ENCODE measurements at regions not wholly inside any gene's neighbourhood (a gene's known extent, or its start where the extent isn't known, plus 50 kb on each side); places are given as distances from the start of the nearest gene placed in this dataset.

DNA sequence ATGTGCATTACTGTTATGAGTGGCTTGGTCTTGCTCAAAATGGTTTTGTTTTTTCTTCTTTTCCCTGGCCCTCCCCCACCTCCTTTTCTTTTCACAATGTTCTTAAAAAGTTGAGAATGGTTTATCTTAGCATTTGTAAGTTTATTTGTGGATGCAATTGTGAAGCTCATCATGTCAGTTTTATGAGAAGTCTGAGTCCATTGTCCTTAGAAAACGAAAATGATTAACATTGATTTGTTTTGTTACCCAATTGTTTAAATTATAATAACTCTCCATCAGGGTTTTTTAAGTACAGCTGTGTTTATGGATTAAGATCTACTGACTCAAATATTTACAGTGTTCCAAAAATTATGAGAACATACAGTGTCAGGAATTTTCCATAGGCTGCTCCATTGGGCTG is 511.3 kb upstream of the PAPPA start:
- no peak for DNase-seq (ENCODE audit: low read depth)
- CTCF ChIA-PET = interaction anchor here (1.6 to 2.0 kb wide), 2 partner anchors 17 to 49 kb away, joined by 6 to 9 read pairs; no protein-coding TSS in a partner anchor
- Histone ChIP-seq H3K27me3 (ENCODE audit: control insufficient read depth, insufficient read depth, low read length) (no peaks in the 10 kb centered on the region), H3K36me3 (ENCODE audit: control insufficient read depth, insufficient read depth, low read length) (no peaks in the 10 kb centered on the region), H3K4me3 (ENCODE audit: low read depth, low read length) (no peak overlapping the region)
- TF ChIP-seq CTCF (IDR thresholded peaks at IDR 0.05; ENCODE audit: insufficient read depth, low read depth, low read length) = no peak
- POLR2A ChIA-PET = no interaction called here

GRCh38 chr9:115643948-115644727 is 509.5 kb upstream of the PAPPA start:
- TF ChIP-seq CTCF (IDR thresholded peaks at IDR 0.05; ENCODE audit: insufficient read depth, low read depth, low read length) = no peak
- H3K36me3 ChIP-seq (ENCODE audit: control insufficient read depth, insufficient read depth, low read length) = no peaks in the 10 kb centered on the region
- DNase-seq (ENCODE audit: low read depth) = no peak
- H3K27me3 ChIP-seq (ENCODE audit: control insufficient read depth, insufficient read depth, low read length) = no peaks in the 10 kb centered on the region
- POLR2A ChIA-PET = no interaction called here
- CTCF ChIA-PET = interaction anchor here (1.3 kb wide), 1 partner anchor 11 kb away, joined by 4 read pairs; no protein-coding TSS in a partner anchor
- no peak overlapping the region for H3K4me3 ChIP-seq (ENCODE audit: low read depth, low read length)

DNA sequence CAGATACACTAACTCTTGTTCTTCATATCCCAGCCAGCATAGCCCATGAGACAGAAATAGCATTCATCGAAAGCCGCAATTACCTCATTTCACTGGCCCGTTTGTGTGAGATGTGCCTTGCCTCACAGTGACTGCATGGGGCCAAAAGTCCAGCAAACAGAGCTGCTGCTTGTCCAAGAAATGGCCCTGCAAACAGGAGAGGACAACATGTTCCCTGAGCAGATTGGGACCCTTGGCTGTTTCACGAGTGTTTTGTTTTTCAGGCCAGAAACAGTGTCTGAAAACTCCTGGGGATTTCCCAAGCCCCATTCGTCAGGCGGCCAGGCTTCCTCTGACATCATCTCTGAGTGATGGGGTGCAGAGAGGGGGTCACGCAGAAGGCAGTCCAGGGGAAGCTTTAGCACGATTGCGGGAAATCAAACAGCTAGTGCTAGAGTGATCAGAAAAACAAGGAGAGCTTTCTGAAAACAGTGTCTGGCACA is 503.6 kb upstream of the PAPPA start:
- CTCF ChIA-PET = interaction anchor here (0.6 to 1.4 kb wide), 5 partner anchors 10 to 57 kb away, joined by 3 to 5 read pairs (median 5); no protein-coding TSS in a partner anchor
- no peak for TF ChIP-seq CTCF (IDR thresholded peaks at IDR 0.05; ENCODE audit: insufficient read depth, low read depth, low read length)
- H3K36me3 ChIP-seq (ENCODE audit: control insufficient read depth, insufficient read depth, low read length) = no peaks in the 10 kb centered on the region
- peak; percentile 62 for DNase-seq (ENCODE audit: low read depth)
- no peaks in the 10 kb centered on the region for H3K27me3 ChIP-seq (ENCODE audit: control insufficient read depth, insufficient read depth, low read length)
- H3K4me3 ChIP-seq (ENCODE audit: low read depth, low read length) = no peak overlapping the region
- POLR2A ChIA-PET = interaction anchor here (0.6 to 0.9 kb wide), 2 partner anchors 21 to 54 kb away, joined by 4 to 5 read pairs; no protein-coding TSS in a partner anchor

- TF ChIP-seq CTCF (IDR thresholded peaks at IDR 0.05; ENCODE audit: insufficient read depth, low read depth, low read length) = no peak
- no peaks in the 10 kb centered on the region for H3K36me3 ChIP-seq (ENCODE audit: control insufficient read depth, insufficient read depth, low read length)
- POLR2A ChIA-PET = interaction anchor here (0.6 to 0.9 kb wide), 2 partner anchors 21 to 54 kb away, joined by 4 to 5 read pairs; no protein-coding TSS in a partner anchor
- no peak overlapping the region for H3K4me3 ChIP-seq (ENCODE audit: low read depth, low read length)
- H3K27me3 ChIP-seq (ENCODE audit: control insufficient read depth, insufficient read depth, low read length) = no peaks in the 10 kb centered on the region
- CTCF ChIA-PET = interaction anchor here (0.6 to 3.5 kb wide), 8 partner anchors 9 to 58 kb away, joined by 3 to 14 read pairs (median 5); no protein-coding TSS in a partner anchor
- DNase-seq (ENCODE audit: low read depth) = peak; percentile 93
These were observed 502.8 kb upstream of the PAPPA start for GRCh38 chr9:115650768-115651167.

DNA sequence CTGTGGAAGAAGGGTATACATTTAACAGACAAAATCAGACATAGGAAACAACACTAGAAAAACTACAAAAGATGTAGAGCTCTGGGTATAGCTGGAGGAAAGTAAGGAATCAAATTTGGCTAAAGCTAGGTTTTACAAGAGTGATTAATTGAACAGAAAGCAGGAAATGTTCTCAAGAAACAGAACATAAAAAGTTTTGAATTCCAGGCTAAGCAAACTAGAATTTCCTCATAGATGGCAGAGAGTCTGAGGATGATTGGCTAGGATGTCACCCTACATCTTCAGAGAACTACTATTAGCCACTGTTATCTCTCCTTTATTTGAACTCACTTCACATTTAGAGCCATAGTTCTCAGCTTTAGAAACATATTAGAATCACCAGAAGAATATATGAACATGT is 502.1 kb upstream of the PAPPA start:
- CTCF ChIA-PET = interaction anchor here (0.9 to 3.5 kb wide), 4 partner anchors 15 to 59 kb away, joined by 3 to 14 read pairs (median 6); no protein-coding TSS in a partner anchor
- peak; percentile 23 for DNase-seq (ENCODE audit: low read depth)
- Histone ChIP-seq H3K27me3 (ENCODE audit: control insufficient read depth, insufficient read depth, low read length) (no peaks in the 10 kb centered on the region), H3K36me3 (ENCODE audit: control insufficient read depth, insufficient read depth, low read length) (no peaks in the 10 kb centered on the region), H3K4me3 (ENCODE audit: low read depth, low read length) (no peak overlapping the region)
- POLR2A ChIA-PET = no interaction called here
- no peak for TF ChIP-seq CTCF (IDR thresholded peaks at IDR 0.05; ENCODE audit: insufficient read depth, low read depth, low read length)
